Choroid plexus epithelial cell (primary cell): ENCODE measurements at regions not wholly inside any gene's neighbourhood (a gene's known extent, or its start where the extent isn't known, plus 50 kb on each side); places are given as distances from the start of the nearest gene placed in this dataset.

Experiments used
- DNase-seq: peaks from one replicate; pipeline ENCODE4 v3.0.0-alpha.2; 2010; ENCODE audit warnings: low read depth
- H3K4me3 ChIP-seq: 2 replicates; pipeline ENCODE4 v1.5.1; 2011; ENCODE audit warnings: low read depth, mild to moderate bottlenecking, control low read depth, low read length, moderate library complexity
- CTCF ChIP-seq: conservative IDR thresholded peaks from 2 replicates; pipeline ENCODE4 v1.5.1; 2011; ENCODE audit warnings: low read depth, mild to moderate bottlenecking, control low read depth, inconsistent platforms, low read length, moderate library complexity

GRCh38 chr3:157718800-157719199 lies 215.6 kb upstream of the VEPH1 start:
- DNase-seq: no peak
- no peak overlapping the region for H3K4me3 ChIP-seq
- TF ChIP-seq CTCF: no peak

- no peak for TF ChIP-seq CTCF
- no peak for DNase-seq
- no peak overlapping the region for H3K4me3 ChIP-seq
These were observed 209.9 kb upstream of the VEPH1 start for GRCh38 chr3:157713101-157713500.

GRCh38 chr3:157705258-157705657 lies 202.0 kb upstream of the VEPH1 start:
- no peak for TF ChIP-seq CTCF
- no peak overlapping the region for H3K4me3 ChIP-seq
- no peak for DNase-seq

- DNase-seq: peak; percentile 10
- TF ChIP-seq CTCF: peak; percentile 25
- H3K4me3 ChIP-seq: no peak overlapping the region
These were observed 197.2 kb upstream of the VEPH1 start for GRCh38 chr3:157700405-157700804.

GRCh38 chr3:157695586-157695985 lies 192.4 kb upstream of the VEPH1 start:
- no peak overlapping the region for H3K4me3 ChIP-seq
- no peak for DNase-seq
- no peak for TF ChIP-seq CTCF

- no peak for DNase-seq
- no peak for TF ChIP-seq CTCF
- H3K4me3 ChIP-seq: no peak overlapping the region
These were observed 191.9 kb upstream of the VEPH1 start for GRCh38 chr3:157695103-157695502.

- TF ChIP-seq CTCF: no peak
These were observed 190.5 kb upstream of the VEPH1 start for GRCh38 chr3:157693762-157694161.

More at GRCh38 chr3:157693762-157694161, 190.5 kb upstream of the VEPH1 start:
- H3K4me3 ChIP-seq: no peak overlapping the region
- DNase-seq: no peak
